ENCODE measurements at regions not wholly inside any gene's neighbourhood (a gene's known extent, or its start where the extent isn't known, plus 50 kb on each side); places are given as distances from the start of the nearest gene placed in this dataset.

DNA sequence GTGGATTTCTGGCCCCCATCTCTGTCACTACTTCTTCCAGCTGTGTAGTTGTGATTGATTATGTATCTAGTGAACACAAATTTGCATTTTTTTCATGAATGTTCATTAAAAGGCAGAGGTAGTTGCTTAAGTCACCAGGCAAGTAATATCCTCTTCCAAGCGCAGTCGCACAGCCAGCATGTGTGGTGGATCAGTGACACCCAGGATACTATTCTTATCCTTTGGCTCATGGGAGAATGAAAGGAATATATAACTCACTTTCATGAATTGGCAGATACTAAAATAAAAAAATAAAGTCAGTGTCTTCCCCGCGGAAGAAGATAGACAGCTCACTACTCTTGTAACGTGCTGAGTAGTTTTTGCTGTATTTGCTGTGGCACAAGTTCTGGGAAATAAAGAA lies 387.8 kb downstream of the CDH7 start (continued):
- TF ChIP-seq, protein P1, sequence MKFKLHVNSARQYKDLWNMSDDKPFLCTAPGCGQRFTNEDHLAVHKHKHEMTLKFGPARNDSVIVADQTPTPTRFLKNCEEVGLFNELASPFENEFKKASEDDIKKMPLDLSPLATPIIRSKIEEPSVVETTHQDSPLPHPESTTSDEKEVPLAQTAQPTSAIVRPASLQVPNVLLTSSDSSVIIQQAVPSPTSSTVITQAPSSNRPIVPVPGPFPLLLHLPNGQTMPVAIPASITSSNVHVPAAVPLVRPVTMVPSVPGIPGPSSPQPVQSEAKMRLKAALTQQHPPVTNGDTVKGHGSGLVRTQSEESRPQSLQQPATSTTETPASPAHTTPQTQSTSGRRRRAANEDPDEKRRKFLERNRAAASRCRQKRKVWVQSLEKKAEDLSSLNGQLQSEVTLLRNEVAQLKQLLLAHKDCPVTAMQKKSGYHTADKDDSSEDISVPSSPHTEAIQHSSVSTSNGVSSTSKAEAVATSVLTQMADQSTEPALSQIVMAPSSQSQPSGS (IDR thresholded peaks at IDR 0.05; ENCODE audit: low read length) = no peak
- TF ChIP-seq KDM4A (IDR thresholded peaks at IDR 0.05; ENCODE audit: low read depth, low read length, severe bottlenecking) (no peak), YY1 (IDR thresholded peaks at IDR 0.05; ENCODE audit: low read depth, low read length) (no peak)
